ENCODE measurements at regions not wholly inside any gene's neighbourhood (a gene's known extent, or its start where the extent isn't known, plus 50 kb on each side); places are given as distances from the start of the nearest gene placed in this dataset.

GRCh38 chr3:110413266-110413665 lies 658.4 kb upstream of the NECTIN3 start:
- no peak for DNase-seq (ENCODE audit: low read depth in 1 of 2, low spot score in 1 of 2)
- Histone ChIP-seq H3K27ac (replicated peaks) (no peak overlapping the region), H3K27me3 (ENCODE audit: insufficient read depth, poor library complexity, severe bottlenecking) (no peaks in the 10 kb centered on the region), H3K4me3 (replicated peaks; ENCODE audit: insufficient read depth, low read length) (no peak overlapping the region)
- no peak for TF ChIP-seq GABPA (IDR thresholded peaks at IDR 0.05; ENCODE audit: low read depth)
- no peak for TF ChIP-seq CTCF (IDR thresholded peaks at IDR 0.05; ENCODE audit: insufficient read depth, low read length)
- no peak for TF ChIP-seq POLR2AphosphoS5 (IDR thresholded peaks at IDR 0.05; ENCODE audit: low read depth)
- TF ChIP-seq REST (IDR thresholded peaks at IDR 0.05; ENCODE audit: insufficient replicate concordance, low read depth) = no peak
- TF ChIP-seq SPI1 (IDR thresholded peaks at IDR 0.05; ENCODE audit: borderline replicate concordance, low read depth) = no peak

- H3K27ac ChIP-seq (replicated peaks) = no peak overlapping the region
- no peak for DNase-seq (ENCODE audit: low read depth in 1 of 2, low spot score in 1 of 2)
- no peak for TF ChIP-seq REST (IDR thresholded peaks at IDR 0.05; ENCODE audit: insufficient replicate concordance, low read depth)
- TF ChIP-seq POLR2AphosphoS5 (IDR thresholded peaks at IDR 0.05; ENCODE audit: low read depth) = no peak
- no peak for TF ChIP-seq CTCF (IDR thresholded peaks at IDR 0.05; ENCODE audit: insufficient read depth, low read length)
- no peak for TF ChIP-seq SPI1 (IDR thresholded peaks at IDR 0.05; ENCODE audit: borderline replicate concordance, low read depth)
- TF ChIP-seq GABPA (IDR thresholded peaks at IDR 0.05; ENCODE audit: low read depth) = no peak
- no peak overlapping the region for H3K4me3 ChIP-seq (replicated peaks; ENCODE audit: insufficient read depth, low read length)
- no peaks in the 10 kb centered on the region for H3K27me3 ChIP-seq (ENCODE audit: insufficient read depth, poor library complexity, severe bottlenecking)
Observed at GRCh38 chr3:110413807-110414748, 657.5 kb upstream of the NECTIN3 start.

GRCh38 chr3:110414855-110415254 lies 656.8 kb upstream of the NECTIN3 start:
- TF ChIP-seq POLR2AphosphoS5 (IDR thresholded peaks at IDR 0.05; ENCODE audit: low read depth) (no peak), SPI1 (IDR thresholded peaks at IDR 0.05; ENCODE audit: borderline replicate concordance, low read depth) (no peak), REST (IDR thresholded peaks at IDR 0.05; ENCODE audit: insufficient replicate concordance, low read depth) (no peak), GABPA (IDR thresholded peaks at IDR 0.05; ENCODE audit: low read depth) (no peak), CTCF (IDR thresholded peaks at IDR 0.05; ENCODE audit: insufficient read depth, low read length) (no peak)
- no peaks in the 10 kb centered on the region for H3K27me3 ChIP-seq (ENCODE audit: insufficient read depth, poor library complexity, severe bottlenecking)
- no peak overlapping the region for H3K4me3 ChIP-seq (replicated peaks; ENCODE audit: insufficient read depth, low read length)
- no peak for DNase-seq (ENCODE audit: low read depth in 1 of 2, low spot score in 1 of 2)
- no peak overlapping the region for H3K27ac ChIP-seq (replicated peaks)
